A673 (cell line): ENCODE measurements at regions not wholly inside any gene's neighbourhood (a gene's known extent, or its start where the extent isn't known, plus 50 kb on each side); places are given as distances from the start of the nearest gene placed in this dataset.

ENCODE experiments used
- CTCF ChIP-seq: fragments of 300-800, 200-600 bp; sonication (generic); conservative IDR thresholded peaks from 2 replicates; pipeline ENCODE4 v1.5.1; 2017; ENCODE audit warnings: low read depth, mild to moderate bottlenecking, antibody characterized with exemption, low read length, moderate library complexity, mixed read lengths
- EZH2 ChIP-seq: fragments of 200-600 bp; sonication (generic); IDR thresholded peaks from 2 replicates; pipeline ENCODE4 v1.6.1; 2017; ENCODE audit warnings: borderline replicate concordance, low read depth, mild to moderate bottlenecking, mixed read lengths, antibody characterized with exemption, low read length; ENCODE audit not compliant: poor library complexity, severe bottlenecking

- no peak for TF ChIP-seq CTCF
- no peak for TF ChIP-seq EZH2
Measured at GRCh38 chr16:85466989-85467388, 146.1 kb upstream of the GSE1 start.
